Right renal cortex interstitium (tissue), 3 donors: ENCODE measurements at regions not wholly inside any gene's neighbourhood (a gene's known extent, or its start where the extent isn't known, plus 50 kb on each side); places are given as distances from the start of the nearest gene placed in this dataset.
"Not testable (repeated sequence)": the region's sequence is repeated elsewhere in the genome, so short reads cannot be mapped to it uniquely, and the experiment has no call there.

Source experiments
- DNase-seq, 3 donors: peaks; one replicate each; pipeline ENCODE4 v3.0.0-alpha.2; 2013; ENCODE audit warnings: low read depth in 3 of 3, low spot score in 2 of 3

DNA sequence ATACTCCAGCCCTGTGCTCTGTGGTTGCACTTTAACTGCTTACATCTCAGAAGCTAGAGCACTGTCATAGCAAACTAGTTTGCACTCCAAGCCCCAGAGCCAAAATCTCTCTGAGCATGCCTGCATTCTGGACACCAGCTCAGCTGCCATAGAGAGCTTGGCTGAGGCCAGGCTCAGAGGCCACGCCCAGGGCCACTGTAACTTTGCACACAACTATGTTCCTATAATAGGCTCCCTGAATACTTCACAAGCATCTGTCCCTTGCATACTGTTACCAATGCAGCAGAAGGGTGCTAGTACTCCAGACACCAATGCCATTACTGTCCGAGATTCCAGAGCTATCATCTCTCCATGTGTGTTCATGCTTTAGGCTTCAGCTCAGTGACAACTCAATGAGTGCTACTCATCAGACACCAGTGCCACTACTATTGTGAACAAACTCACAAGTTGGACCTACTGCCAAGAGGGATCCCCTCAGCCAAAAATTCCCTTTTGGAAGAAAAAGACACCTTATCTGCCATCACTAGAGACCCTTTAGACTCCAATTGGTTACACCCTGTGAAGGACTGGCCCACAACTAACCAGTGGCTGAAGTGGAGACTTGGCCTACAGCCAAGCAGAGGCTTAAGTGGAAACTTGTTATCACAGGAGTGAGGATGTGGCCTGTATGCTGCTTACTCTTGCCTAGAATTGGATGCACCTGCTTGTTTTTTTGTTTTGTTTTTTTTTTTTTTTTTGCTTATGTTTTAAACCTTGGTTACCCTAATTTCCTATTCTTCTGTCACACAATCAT is 211.6 kb upstream of the MAGI2 start:
- no peak for DNase-seq

DNA sequence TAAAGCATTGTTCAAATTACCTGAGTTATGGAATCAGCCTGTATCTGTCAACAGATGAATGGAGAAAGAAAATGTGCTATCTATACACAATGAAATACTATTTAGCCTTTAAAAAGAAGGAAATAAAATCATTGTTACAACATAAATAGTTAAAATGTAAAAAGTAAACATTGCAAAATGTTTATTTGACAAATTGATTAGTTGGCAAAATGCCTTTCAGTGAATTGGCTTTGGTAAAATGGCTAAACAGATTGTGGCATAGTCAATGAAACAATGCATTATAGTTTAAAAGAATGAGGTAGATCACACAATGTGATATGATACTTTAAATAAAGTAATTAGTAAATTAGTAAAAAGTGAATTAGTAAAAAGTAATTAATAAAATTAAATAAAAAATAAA is 204.8 kb upstream of the MAGI2 start:
- no peak for DNase-seq

DNA sequence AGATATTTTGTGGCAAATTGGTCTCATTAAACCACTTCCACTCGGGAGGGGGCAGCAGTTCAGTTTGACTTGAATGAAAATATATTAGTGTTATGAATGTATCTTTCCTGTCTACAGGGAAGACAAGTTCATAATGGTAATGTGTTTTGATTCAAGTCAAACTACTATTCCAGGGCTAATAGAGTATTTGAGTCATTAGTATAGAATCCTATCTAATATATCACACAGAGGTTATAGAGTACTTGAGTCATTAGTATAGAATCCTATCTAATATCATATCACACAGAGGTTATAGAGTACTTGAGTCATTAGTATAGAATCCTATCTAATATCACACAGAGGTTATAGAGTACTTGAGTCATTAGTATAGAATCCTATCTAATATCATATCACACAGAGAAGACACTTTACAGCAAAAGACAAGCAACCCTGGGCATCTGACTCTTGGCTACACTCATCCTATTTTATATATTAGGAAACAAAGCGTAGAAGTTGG is 199.7 kb upstream of the MAGI2 start:
- DNase-seq: no peak

DNA sequence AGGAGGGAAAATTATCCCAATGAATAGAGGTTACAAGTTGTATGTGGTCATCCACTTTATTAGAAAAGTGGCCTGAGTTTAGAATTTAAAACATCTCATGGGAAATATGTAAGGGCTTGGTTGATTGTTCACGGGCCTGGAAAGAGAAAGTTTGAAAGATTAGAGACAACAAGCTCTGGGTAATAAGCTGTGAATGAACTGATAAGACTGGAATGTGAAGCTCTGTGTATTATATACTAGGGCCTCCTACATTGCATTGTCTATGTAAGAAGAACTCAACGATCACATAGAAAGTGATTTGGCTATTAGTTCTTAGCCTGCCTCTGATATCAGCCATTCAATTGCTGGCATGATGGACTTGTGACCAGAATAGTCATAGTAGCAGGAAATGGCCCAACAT is 199.2 kb upstream of the MAGI2 start:
- no peak for DNase-seq

DNA sequence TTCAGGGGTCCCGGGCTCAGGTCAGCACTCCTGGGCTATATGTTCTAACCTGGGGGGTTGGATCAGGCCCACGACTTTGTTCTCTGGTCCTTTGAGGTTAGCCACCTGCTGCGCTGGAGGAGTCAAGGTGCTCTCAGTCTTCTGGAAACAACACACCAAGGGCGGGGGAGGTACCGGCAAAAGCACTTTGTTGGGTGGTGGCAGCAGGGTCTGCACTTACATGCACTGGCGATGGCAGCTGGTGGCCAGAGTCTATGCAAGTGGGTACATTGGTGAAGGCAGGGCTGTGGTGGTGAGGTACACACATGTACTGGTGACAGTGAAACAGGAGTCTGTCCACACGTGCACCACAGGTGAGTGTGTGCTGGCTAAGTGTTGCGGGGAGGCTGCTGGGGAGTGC is 194.2 kb upstream of the MAGI2 start:
- no peak for DNase-seq

DNA sequence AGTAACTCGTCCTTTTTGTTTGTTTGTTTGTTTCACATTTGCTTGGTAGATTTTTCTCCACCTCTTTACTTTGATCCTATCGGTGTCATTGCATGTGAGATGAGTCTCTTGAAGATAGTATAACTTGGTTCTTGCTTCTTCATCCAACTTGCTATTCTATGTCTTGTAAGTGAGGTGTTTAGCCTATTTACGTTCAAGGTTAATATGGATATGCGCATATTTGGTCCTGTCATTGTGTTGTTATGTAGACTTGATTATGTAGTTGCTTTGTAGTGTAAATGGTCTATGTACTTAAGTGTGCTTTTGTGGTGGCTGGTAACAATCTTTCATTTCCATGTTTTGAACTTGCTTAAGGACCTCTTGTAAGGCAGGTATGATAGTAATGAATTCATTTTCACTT is 192.8 kb upstream of the MAGI2 start:
- no peak for DNase-seq

DNA sequence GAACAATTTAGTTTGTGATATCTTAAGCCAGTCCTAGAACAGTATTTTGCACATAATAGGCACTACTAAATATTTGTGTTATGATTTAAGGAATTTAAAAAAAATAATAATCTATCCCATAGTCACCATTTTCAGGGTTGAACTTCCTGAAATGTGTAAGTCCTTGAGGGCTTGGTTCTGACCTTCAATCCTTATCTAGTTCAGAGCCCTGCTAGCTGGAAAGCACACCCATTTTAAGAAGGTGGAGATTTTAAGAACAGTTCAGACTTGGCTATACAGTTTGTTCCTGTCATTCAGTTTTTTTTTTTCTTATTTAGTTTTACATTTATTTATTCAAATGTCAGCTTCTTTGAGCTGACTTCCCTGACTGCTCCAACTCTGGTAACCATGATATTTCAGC is 183.4 kb upstream of the MAGI2 start:
- no peak for DNase-seq

DNA sequence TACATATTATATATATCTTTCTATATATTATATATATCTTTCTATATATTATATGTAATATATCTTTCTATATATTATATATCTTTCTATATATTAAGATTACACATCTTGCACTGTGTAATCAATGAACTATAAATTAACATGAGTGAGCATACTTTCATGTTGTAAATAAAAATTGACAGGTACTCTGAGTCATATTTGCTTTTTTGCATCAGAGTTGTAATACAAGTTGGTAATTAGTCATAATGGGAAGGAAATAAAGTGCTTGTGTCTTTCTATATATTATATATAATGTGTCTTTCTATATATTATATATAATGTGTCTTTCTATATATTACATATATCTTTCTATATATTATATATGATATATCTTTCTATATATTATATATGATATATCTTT is 172.5 kb upstream of the MAGI2 start:
- not testable (repeated sequence) for DNase-seq

DNA sequence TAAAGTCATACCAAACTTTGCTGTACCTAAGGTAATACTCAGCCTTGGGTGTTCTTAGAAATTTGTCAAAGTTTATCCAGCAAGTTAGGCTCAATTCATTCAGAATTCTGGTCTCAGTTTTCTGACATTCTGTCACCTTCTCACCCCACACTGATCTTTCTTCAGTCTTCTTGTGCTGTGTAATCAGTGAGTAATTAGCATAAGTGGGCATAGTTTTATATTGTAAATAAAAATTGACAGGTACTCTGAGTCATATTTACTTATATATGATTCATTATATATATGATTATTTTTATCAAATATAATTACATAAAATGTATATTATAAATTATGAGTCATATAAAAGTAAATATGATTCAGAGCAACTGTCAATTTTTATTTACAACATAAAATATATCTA is 170.9 kb upstream of the MAGI2 start:
- no peak for DNase-seq

DNA sequence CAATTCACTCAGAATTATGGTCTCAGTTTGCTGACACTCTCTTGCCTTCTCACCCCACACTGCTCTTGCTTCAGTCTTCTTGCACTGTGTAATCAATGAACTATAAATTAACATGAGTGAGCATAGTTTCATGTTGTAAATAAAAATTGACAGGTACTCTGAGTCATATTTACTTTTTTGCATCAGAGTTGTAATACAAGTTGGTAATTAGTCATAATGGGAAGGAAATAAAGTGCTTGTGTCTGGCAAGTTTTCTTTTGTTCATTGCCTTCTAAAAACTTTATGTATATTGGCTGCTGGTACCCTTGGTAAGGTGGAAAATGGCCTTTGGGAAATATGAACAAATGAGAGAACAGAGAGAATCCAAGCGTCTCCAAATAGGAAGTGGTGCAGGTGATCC is 169.3 kb upstream of the MAGI2 start:
- DNase-seq: no peak

DNA sequence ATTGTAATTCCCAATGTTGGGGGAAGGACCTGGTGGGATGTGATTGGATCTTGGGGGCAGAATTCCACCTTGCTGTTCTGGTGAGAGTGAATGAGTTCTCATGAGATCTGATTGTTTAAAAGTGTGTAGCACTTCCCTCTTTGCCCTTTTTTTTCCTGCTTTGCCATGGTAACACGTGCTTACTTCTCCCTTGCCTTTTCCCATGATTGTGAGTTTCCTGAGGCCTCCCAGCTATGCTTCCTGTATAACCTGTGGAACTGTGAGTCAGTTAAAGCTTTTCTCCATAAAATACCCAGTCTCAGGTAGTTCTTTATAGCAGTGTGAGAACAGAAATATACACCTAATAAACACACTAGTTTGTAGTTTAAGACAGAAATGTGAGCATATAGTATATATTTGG is 166.8 kb upstream of the MAGI2 start:
- no peak for DNase-seq

DNA sequence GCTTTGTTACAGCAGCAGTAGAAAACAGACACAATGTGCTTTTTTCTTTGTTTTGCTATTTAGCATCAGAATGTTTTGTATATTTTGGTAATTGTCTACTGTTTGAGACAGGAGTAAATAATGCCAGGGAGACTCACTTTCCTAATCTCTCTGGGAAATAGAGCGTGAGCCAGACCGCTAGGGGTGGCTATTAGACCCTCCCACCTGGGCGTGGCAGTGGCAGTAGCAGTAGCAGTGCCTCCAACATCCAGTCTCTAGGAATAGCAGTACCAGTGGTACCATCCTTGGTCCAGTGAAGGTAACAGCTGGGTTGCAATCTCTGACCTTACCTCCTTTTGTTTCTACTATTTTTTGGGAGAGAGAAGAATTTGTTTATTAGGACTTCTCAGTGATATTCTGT is 165.7 kb upstream of the MAGI2 start:
- DNase-seq: no peak

DNA sequence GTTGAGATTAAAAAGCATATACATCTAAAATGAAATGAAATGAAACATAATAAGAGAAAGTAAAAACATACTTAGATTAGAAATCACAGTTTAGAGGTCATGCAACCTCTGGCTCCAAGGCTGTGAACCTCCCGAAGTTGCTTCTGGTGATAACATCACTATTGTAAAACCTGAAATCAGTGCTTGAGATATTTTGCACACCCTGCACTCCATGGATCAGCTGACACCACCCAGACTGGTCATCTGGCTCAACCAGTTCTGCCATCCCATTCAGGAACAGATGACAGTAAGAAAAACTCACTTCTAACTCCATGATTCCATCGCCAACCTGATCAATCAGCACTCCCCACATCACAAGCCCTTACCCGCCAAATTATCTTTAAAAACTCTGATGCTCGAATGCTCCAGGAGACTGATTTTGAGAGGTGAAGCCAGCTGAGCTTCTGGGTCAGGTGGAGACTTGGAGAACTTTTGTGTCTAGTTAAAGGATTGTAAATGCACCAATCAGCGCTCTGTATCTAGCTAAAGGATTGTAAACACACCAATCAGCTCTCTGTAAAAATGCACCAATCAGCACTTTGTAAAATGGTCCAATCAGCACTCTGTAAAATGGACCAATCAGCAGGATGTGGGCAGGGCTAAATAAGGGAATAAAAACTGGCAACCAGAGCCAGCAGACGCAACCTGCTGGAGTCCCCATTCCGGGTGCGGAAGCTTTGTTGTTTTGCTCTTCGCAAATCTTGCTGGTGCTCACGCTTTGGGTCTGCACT is 162.6 kb upstream of the MAGI2 start:
- no peak for DNase-seq

DNA sequence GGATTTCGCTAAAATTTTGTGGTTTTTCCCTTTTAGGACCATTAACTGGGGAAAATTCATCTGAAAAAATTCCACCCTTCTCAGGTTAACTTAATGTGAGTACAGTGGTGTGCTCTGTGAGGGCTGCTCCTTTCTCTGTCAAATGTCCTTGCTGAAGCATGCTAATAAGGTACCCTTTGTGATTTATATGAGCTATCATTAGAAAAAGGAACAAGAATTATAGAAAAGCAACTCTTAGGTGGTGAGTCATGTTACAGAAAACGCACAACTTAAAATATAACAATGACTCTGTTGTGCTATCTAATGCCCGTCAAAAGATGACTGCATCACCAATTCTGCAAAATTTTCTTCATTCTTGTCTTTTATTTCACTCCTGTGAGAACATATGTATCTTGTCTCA is 162.0 kb upstream of the MAGI2 start:
- DNase-seq: no peak

DNA sequence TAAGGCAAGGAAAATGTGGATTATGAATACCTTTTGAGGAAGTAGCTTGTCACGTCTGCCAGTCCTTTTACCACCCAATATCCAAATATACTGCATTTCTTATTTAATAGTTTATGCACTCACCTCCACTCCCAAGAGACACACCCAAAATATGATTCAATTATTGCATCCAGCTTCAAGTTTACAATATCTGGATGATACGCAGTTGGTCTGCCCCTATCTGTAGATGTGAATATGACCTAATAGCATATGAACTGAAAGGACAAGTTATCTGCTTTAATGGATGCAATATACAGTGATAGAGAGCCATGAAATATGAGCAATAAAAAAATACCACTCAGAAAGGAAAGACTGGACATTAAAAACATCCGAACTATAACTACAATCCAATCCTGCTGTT is 159.4 kb upstream of the MAGI2 start:
- no peak for DNase-seq

DNA sequence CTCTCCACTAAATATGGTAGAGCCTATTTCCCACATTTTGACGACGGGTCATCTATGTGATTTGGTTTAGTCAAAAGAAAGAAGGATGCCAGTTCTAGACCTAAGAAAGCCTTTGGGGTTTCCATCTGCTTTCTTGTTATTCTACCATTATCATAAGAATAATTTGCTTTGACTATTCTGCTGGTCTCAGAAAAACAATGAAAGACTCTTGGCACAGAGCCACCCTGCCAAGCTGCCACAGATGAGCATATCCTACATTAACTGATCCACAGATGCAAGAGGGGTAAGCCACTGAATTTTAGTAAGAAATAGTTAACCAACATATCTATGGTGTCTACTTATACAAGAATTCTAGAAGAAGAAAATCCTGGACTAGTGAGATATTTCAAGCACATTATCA is 158.6 kb upstream of the MAGI2 start:
- DNase-seq: no peak

DNA sequence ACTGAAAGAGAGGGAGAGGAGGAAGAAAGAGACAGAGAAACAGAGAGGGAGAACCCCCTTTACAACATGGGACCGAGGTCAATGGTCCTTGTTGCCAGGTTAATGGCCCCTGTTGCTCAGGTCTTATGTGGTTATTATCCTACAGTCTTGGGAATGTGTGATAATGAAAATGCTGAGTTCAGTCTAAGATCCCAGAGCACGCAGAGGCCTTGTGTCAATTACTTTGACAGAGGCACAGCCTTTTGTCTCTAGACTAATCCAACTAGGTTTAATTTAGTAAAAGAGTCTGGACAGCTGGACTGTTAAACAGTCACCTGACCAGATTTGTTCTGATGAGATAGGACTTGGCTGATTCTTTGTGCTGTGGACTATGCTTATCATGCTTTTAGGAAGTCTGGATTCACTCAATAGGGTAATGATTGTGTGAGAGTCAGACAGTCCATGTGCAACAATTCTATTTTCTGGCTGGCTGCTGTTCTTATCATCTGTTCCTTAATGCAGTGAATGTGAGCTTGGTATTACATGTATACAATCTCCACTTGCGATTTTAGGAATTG is 157.4 kb upstream of the MAGI2 start:
- DNase-seq: no peak

DNA sequence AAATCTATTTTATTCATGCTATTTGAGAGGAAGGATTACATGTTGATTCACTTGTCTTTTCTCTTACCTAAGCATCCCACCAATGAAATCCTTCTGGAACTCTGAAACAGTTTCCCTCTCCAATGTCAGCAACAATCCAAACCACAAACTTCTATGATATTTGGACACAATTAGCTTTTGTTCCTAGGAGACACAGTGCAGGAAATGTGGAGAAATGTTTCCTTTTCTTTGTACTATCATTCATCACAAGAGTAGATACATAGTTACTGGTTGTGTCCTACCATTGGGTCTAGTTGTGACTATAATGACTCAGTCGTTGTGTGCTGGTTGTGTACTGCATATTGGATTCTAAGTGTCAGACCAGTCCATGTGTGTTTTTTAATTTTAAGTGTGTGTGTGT is 156.8 kb upstream of the MAGI2 start:
- no peak for DNase-seq

DNA sequence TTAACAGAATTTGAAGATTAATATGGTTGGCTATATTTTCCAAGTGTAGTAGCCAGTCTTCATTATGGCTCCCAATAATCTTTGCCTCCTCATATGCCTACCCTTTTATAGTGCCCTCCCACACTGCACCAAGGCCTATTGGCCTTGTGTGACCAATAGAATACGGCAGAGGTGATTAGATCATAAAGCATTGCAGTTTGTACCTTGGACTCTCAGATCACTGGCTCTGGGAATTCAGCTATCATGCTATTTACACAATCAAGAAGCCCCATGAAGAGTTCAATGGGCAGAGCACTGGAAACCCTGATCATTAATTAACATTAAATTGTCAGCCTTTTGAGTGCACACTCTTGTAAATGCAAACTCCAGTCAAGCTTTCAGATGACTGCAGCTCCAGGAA is 154.5 kb upstream of the MAGI2 start:
- no peak for DNase-seq

DNA sequence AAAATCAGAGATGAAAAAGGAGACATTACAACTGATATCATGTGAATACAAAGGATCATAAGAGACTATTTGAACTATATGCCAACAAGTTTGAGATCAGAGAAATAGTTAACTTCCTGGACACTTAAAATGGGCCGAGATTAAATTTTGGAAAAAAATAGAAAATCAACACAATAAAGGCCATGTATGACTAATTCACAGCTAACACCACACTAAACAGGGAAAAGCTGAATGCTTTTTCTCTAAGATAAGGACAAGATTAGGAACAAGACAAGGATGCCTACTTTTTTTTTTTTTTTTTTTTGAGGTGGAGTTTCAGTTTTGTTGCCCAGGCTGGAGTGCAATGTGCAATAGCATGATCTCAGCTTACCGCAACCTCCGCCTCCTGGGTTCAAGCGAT is 151.4 kb upstream of the MAGI2 start:
- no peak for DNase-seq

DNA sequence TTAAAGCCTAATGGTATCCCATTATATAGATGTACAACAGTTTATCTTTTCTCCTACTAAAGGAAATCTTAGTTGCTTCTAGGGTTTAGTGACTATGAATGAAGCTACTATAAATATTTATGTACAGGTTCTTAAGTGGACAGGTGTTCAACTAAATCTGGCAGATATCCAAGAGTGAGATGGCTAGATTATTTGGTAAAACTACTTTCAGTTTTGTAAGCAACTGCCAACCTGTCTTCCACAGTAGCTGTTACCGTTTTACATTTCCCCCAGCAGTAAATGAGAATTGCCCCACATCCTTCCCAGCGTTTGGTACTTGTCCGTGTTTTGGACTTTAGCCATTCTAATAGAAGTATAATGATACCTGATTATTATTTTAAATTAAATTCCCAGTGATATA is 144.9 kb upstream of the MAGI2 start:
- DNase-seq: no peak

DNA sequence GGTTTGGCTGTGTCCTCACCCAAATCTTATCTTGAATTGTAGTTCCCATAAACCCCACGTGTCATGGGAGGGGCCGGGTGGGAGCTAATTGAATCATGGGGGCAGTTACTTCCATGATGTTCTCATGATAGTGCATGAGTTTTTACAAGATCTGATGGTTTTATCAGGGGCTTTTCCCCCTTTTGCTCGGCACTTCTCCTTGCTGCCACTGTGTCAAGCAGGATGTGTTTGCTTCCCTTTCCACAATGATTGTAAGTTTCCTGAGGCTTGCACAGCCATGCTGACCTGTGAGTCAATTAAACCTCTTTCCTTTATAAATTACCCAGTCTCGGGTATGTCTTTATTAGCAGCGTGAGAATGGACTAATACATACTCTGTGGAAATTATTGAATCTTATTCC is 141.2 kb upstream of the MAGI2 start:
- DNase-seq: not testable (repeated sequence)
